MCF 10A (cell line): ENCODE measurements at regions not wholly inside any gene's neighbourhood (a gene's known extent, or its start where the extent isn't known, plus 50 kb on each side); places are given as distances from the start of the nearest gene placed in this dataset.

Experiments used
- BruUV-seq: library from RNA; stranded (reverse); fragments of 400-500 nt; replicated peaks from 2 replicates; lab custom pipeline; 2021; lab: Mats Ljungman, UMichigan
- CTCF ChIA-PET: fragments of 300-600 bp; sonication (Branson Sonifier 250); formaldehyde crosslinking; extraction: SDS; loops from one replicate; lab custom pipeline; 2021; ENCODE audit warnings: antibody characterized with exemption, inconsistent platforms; lab: Yijun Ruan, JAX
- POLR2A ChIA-PET: fragments of 300-600, 350-650 bp; sonication (Branson Sonifier 250); formaldehyde crosslinking; extraction: SDS; loops from one replicate; lab custom pipeline; 2020; ENCODE audit warnings: antibody characterized with exemption, inconsistent platforms; lab: Yijun Ruan, JAX
- DNase-seq: peaks from one replicate; pipeline ENCODE4 v3.0.0-alpha.2; 2018; ENCODE audit not compliant: unreplicated experiment
- H3K27ac Mint-ChIP-seq: one replicate; pipeline ENCODE4 v1.8.0; 2022; ENCODE audit warnings: mild to moderate bottlenecking, low read depth, mixed read lengths; ENCODE audit not compliant: unreplicated experiment
- H3K27me3 Mint-ChIP-seq: one replicate; pipeline ENCODE4 v1.8.0; 2022; ENCODE audit warnings: mixed read lengths; ENCODE audit not compliant: insufficient read depth, unreplicated experiment
- H3K36me3 Mint-ChIP-seq: one replicate; pipeline ENCODE4 v1.8.0; 2022; ENCODE audit warnings: mild to moderate bottlenecking, moderate library complexity, mixed read lengths; ENCODE audit not compliant: insufficient read depth, unreplicated experiment
- H3K4me1 Mint-ChIP-seq: one replicate; pipeline ENCODE4 v1.8.0; 2022; ENCODE audit warnings: mixed read lengths; ENCODE audit not compliant: insufficient read depth, unreplicated experiment
- H3K4me3 Mint-ChIP-seq: one replicate; pipeline ENCODE4 v1.8.0; 2022; ENCODE audit warnings: mild to moderate bottlenecking, moderate library complexity, mixed read lengths; ENCODE audit not compliant: unreplicated experiment
- H3K9me3 Mint-ChIP-seq: one replicate; pipeline ENCODE4 v1.8.0; 2022; ENCODE audit warnings: mixed read lengths; ENCODE audit not compliant: unreplicated experiment
- CTCF ChIP-seq: fragments of 200-600 bp; IDR thresholded peaks from one replicate; pipeline ENCODE4 v1.8.0; 2022; ENCODE audit warnings: antibody characterized with exemption, mild to moderate bottlenecking; ENCODE audit not compliant: unreplicated experiment
- intact Hi-C: fragments of 100-400 bp; cut with micrococcal nuclease; formaldehyde crosslinking; loops from 2 replicates; pipeline ENCODE4 v1.14.1; 2022

- Mint-ChIP-seq H3K27me3 (no peaks in the 10 kb centered on the region), H3K4me3 (no peak overlapping the region), H3K4me1 (peaks cover 7% of the 10 kb centered on the region), H3K9me3 (no peaks in the 10 kb centered on the region), H3K36me3 (no peaks in the 10 kb centered on the region), H3K27ac (no peak overlapping the region)
- POLR2A ChIA-PET, result no interaction called here
- intact Hi-C loops, result no loop called here
- DNase-seq, result no peak
- no peak for TF ChIP-seq CTCF
- no TSS peak for BruUV-seq
- CTCF ChIA-PET, result interaction anchor here (0.8 to 0.9 kb wide), 3 partner anchors 12 to 22 kb away, joined by 3 to 8 read pairs (median 4); no protein-coding TSS in a partner anchor
Observed at GRCh38 chr5:57324861-57325260, 151.0 kb downstream of the GPBP1 start.

GRCh38 chr5:57324181-57324580 is 150.3 kb downstream of the GPBP1 start:
- DNase-seq, result no peak
- CTCF ChIA-PET, result interaction anchor here (0.7 to 2.0 kb wide), 6 partner anchors 13 to 455 kb away, joined by 3 to 8 read pairs (median 4); no protein-coding TSS in a partner anchor

GRCh38 chr5:57320582-57320981 is 146.7 kb downstream of the GPBP1 start:
- Mint-ChIP-seq H3K4me3 (no peak overlapping the region), H3K27me3 (peaks cover 13% of the 10 kb centered on the region), H3K4me1 (peaks cover 6% of the 10 kb centered on the region), H3K36me3 (no peaks in the 10 kb centered on the region), H3K27ac (no peak overlapping the region), H3K9me3 (no peaks in the 10 kb centered on the region)
- POLR2A ChIA-PET, result no interaction called here
- no TSS peak for BruUV-seq
- CTCF ChIA-PET, result no interaction called here
- intact Hi-C loops, result no loop called here
- DNase-seq, result no peak
- TF ChIP-seq CTCF, result no peak

More at GRCh38 chr5:57324181-57324580, 150.3 kb downstream of the GPBP1 start:
- no peak for TF ChIP-seq CTCF
- POLR2A ChIA-PET, result no interaction called here
- H3K4me1 Mint-ChIP-seq, result peaks cover 7% of the 10 kb centered on the region
- intact Hi-C loops, result no loop called here
- no peaks in the 10 kb centered on the region for H3K9me3 Mint-ChIP-seq
- peaks cover 4% of the 10 kb centered on the region for H3K27me3 Mint-ChIP-seq
- no TSS peak for BruUV-seq
- H3K4me3 Mint-ChIP-seq, result no peak overlapping the region
- H3K27ac Mint-ChIP-seq, result no peak overlapping the region
- H3K36me3 Mint-ChIP-seq, result no peaks in the 10 kb centered on the region

- Mint-ChIP-seq H3K9me3 (no peaks in the 10 kb centered on the region), H3K4me3 (no peak overlapping the region), H3K4me1 (peaks cover 6% of the 10 kb centered on the region), H3K36me3 (no peaks in the 10 kb centered on the region), H3K27me3 (peaks cover 13% of the 10 kb centered on the region), H3K27ac (no peak overlapping the region)
- CTCF ChIA-PET, result interaction anchor here (1.7 kb wide), 1 partner anchor 20 kb away, joined by 4 read pairs; no protein-coding TSS in a partner anchor
- no TSS peak for BruUV-seq
- intact Hi-C loops, result no loop called here
- POLR2A ChIA-PET, result no interaction called here
- no peak for DNase-seq
- no peak for TF ChIP-seq CTCF
Observed at GRCh38 chr5:57319628-57320027, 145.8 kb downstream of the GPBP1 start.
